SK-N-SH treated with all-trans-retinoic acid at 6 μM for 48 hours (cell line): ENCODE measurements at regions not wholly inside any gene's neighbourhood (a gene's known extent, or its start where the extent isn't known, plus 50 kb on each side); places are given as distances from the start of the nearest gene placed in this dataset.

Experiments
- ARNTL ChIP-seq: fragments of 450-650 bp; formaldehyde crosslinking; IDR thresholded peaks from 2 replicates; pipeline ENCODE4 v1.5.0; 2020; ENCODE audit warnings: low read depth, mild to moderate bottlenecking, moderate library complexity, borderline replicate concordance
- BACH2 ChIP-seq: fragments of 250-450 bp; sonication (Bioruptor Pico); IDR thresholded peaks from 2 replicates; pipeline ENCODE4 v1.9.0; 2021; ENCODE audit warnings: mild to moderate bottlenecking, borderline replicate concordance
- CSDC2 ChIP-seq: fragments of 250-450 bp; sonication (Bioruptor Pico); IDR thresholded peaks from 2 replicates; pipeline ENCODE4 v1.5.0; 2020; ENCODE audit warnings: mild to moderate bottlenecking, moderate library complexity
- ESRRG ChIP-seq: fragments of 250-450 bp; sonication (Bioruptor Pico); IDR thresholded peaks from 2 replicates; pipeline ENCODE4 v1.6.1; 2021; ENCODE audit warnings: mild to moderate bottlenecking
- RARB ChIP-seq: fragments of 250-450 bp; sonication (Bioruptor Pico); IDR thresholded peaks from 2 replicates; pipeline ENCODE4 v1.8.0; 2021; ENCODE audit warnings: mild to moderate bottlenecking, moderate library complexity
- TCF4 ChIP-seq: fragments of 250-450 bp; sonication (Bioruptor Pico); IDR thresholded peaks from 2 replicates; pipeline ENCODE4 v1.8.0; 2021; ENCODE audit warnings: mild to moderate bottlenecking, moderate library complexity, borderline replicate concordance
- ZC3H10 ChIP-seq: fragments of 250-450 bp; sonication (Bioruptor Pico); IDR thresholded peaks from 2 replicates; pipeline ENCODE4 v1.5.1; 2021; ENCODE audit warnings: mild to moderate bottlenecking, moderate library complexity
- ZFP3 ChIP-seq: fragments of 250-450 bp; sonication (Bioruptor Pico); IDR thresholded peaks from 2 replicates; pipeline ENCODE4 v1.5.0; 2020; ENCODE audit warnings: mild to moderate bottlenecking, moderate library complexity
- ZFP30 ChIP-seq: fragments of 450-650 bp; formaldehyde crosslinking; IDR thresholded peaks from 2 replicates; pipeline ENCODE4 v1.5.0; 2022; ENCODE audit warnings: mild to moderate bottlenecking, moderate library complexity
- TF ChIP-seq, protein P1 (sequence below): fragments of 250-450 bp; sonication (Bioruptor Pico); IDR thresholded peaks from 2 replicates; pipeline ENCODE4 v1.8.0; 2021; ENCODE audit warnings: low read depth, mild to moderate bottlenecking, moderate library complexity, borderline replicate concordance
- TF ChIP-seq, protein P2 (sequence below): fragments of 250-450 bp; sonication (Bioruptor Pico); IDR thresholded peaks from 2 replicates; pipeline ENCODE4 v1.8.0; 2020; ENCODE audit warnings: mild to moderate bottlenecking, moderate library complexity, borderline replicate concordance
- TF ChIP-seq, protein P3 (sequence below): fragments of 250-450 bp; sonication (Bioruptor Pico); IDR thresholded peaks from 2 replicates; pipeline ENCODE4 v1.5.0; 2020; ENCODE audit warnings: mild to moderate bottlenecking, moderate library complexity
- TF ChIP-seq, protein P4 (sequence below): fragments of 250-450 bp; sonication (Bioruptor Pico); IDR thresholded peaks from 2 replicates; pipeline ENCODE4 v1.5.1; 2020; ENCODE audit warnings: low read depth, mild to moderate bottlenecking, moderate library complexity

DNA sequence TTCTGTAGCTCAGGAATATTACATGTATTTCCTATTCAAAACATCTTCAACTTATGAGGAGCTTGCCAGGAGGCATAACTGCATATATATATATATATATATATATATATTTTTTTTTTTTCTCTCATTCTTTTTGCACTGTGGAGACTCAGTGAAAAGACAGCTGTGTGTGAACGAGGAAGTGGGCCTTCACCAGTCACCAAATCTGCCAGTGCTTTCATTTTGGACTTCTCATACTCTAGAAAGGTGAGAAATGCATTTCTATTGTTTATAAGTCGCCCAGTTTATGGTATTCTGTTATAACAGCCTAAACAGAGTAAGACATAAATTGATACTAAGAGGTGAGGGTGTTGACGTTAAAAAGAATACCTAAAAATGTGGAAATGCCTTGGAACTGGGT lies 710.6 kb downstream of the TRAM1L1 start:
- TF ChIP-seq BACH2 (CRISPR knock-in tag) (no peak), ZFP3 (CRISPR knock-in tag) (no peak), RARB (CRISPR knock-in tag) (no peak), ARNTL (CRISPR knock-in tag) (no peak), ZC3H10 (CRISPR knock-in tag) (no peak), ESRRG (CRISPR knock-in tag) (no peak), TCF4 (CRISPR knock-in tag) (no peak), ZFP30 (CRISPR knock-in tag) (no peak), CSDC2 (CRISPR knock-in tag) (no peak)
- TF ChIP-seq, protein P1, sequence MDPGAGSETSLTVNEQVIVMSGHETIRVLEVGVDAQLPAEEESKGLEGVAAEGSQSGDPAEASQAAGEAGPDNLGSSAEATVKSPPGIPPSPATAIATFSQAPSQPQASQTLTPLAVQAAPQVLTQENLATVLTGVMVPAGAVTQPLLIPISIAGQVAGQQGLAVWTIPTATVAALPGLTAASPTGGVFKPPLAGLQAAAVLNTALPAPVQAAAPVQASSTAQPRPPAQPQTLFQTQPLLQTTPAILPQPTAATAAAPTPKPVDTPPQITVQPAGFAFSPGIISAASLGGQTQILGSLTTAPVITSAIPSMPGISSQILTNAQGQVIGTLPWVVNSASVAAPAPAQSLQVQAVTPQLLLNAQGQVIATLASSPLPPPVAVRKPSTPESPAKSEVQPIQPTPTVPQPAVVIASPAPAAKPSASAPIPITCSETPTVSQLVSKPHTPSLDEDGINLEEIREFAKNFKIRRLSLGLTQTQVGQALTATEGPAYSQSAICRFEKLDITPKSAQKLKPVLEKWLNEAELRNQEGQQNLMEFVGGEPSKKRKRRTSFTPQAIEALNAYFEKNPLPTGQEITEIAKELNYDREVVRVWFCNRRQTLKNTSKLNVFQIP (CRISPR knock-in tag): no peak
- TF ChIP-seq, protein P2, sequence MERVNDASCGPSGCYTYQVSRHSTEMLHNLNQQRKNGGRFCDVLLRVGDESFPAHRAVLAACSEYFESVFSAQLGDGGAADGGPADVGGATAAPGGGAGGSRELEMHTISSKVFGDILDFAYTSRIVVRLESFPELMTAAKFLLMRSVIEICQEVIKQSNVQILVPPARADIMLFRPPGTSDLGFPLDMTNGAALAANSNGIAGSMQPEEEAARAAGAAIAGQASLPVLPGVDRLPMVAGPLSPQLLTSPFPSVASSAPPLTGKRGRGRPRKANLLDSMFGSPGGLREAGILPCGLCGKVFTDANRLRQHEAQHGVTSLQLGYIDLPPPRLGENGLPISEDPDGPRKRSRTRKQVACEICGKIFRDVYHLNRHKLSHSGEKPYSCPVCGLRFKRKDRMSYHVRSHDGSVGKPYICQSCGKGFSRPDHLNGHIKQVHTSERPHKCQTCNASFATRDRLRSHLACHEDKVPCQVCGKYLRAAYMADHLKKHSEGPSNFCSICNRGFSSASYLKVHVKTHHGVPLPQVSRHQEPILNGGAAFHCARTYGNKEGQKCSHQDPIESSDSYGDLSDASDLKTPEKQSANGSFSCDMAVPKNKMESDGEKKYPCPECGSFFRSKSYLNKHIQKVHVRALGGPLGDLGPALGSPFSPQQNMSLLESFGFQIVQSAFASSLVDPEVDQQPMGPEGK (CRISPR knock-in tag): no peak
- TF ChIP-seq, protein P3, sequence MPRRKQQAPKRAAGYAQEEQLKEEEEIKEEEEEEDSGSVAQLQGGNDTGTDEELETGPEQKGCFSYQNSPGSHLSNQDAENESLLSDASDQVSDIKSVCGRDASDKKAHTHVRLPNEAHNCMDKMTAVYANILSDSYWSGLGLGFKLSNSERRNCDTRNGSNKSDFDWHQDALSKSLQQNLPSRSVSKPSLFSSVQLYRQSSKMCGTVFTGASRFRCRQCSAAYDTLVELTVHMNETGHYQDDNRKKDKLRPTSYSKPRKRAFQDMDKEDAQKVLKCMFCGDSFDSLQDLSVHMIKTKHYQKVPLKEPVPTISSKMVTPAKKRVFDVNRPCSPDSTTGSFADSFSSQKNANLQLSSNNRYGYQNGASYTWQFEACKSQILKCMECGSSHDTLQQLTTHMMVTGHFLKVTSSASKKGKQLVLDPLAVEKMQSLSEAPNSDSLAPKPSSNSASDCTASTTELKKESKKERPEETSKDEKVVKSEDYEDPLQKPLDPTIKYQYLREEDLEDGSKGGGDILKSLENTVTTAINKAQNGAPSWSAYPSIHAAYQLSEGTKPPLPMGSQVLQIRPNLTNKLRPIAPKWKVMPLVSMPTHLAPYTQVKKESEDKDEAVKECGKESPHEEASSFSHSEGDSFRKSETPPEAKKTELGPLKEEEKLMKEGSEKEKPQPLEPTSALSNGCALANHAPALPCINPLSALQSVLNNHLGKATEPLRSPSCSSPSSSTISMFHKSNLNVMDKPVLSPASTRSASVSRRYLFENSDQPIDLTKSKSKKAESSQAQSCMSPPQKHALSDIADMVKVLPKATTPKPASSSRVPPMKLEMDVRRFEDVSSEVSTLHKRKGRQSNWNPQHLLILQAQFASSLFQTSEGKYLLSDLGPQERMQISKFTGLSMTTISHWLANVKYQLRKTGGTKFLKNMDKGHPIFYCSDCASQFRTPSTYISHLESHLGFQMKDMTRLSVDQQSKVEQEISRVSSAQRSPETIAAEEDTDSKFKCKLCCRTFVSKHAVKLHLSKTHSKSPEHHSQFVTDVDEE (CRISPR knock-in tag): no peak
- TF ChIP-seq, protein P4, sequence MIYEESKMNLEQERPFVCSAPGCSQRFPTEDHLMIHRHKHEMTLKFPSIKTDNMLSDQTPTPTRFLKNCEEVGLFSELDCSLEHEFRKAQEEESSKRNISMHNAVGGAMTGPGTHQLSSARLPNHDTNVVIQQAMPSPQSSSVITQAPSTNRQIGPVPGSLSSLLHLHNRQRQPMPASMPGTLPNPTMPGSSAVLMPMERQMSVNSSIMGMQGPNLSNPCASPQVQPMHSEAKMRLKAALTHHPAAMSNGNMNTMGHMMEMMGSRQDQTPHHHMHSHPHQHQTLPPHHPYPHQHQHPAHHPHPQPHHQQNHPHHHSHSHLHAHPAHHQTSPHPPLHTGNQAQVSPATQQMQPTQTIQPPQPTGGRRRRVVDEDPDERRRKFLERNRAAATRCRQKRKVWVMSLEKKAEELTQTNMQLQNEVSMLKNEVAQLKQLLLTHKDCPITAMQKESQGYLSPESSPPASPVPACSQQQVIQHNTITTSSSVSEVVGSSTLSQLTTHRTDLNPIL (CRISPR knock-in tag): no peak
